GM19025 (cell line): ENCODE measurements at regions not wholly inside any gene's neighbourhood (a gene's known extent, or its start where the extent isn't known, plus 50 kb on each side); places are given as distances from the start of the nearest gene placed in this dataset.

ENCODE experiments used
- ATAC-seq: cut with Tn5 transposase; IDR thresholded peaks from one replicate; pipeline ENCODE4 v1.9.1; 2021; ENCODE audit warnings: mild to moderate bottlenecking, low read depth, moderate library complexity; ENCODE audit not compliant: unreplicated experiment

- no peak for ATAC-seq
These were observed 1296.5 kb downstream of the TMEM121 start for GRCh38 chr14:106822905-106823304.

GRCh38 chr14:106823552-106823951 lies 1297.2 kb downstream of the TMEM121 start:
- ATAC-seq, result no peak

GRCh38 chr14:106826833-106827369 lies 1300.5 kb downstream of the TMEM121 start:
- ATAC-seq, result no peak

GRCh38 chr14:106831322-106831720 lies 1304.9 kb downstream of the TMEM121 start:
- ATAC-seq, result peak; percentile 55

GRCh38 chr14:106837870-106838269 lies 1311.5 kb downstream of the TMEM121 start:
- no peak for ATAC-seq

- no peak for ATAC-seq
These were observed 1312.8 kb downstream of the TMEM121 start for GRCh38 chr14:106838991-106839769.

- no peak for ATAC-seq
These were observed 1313.9 kb downstream of the TMEM121 start for GRCh38 chr14:106840258-106840657.

GRCh38 chr14:106840991-106841390 lies 1314.6 kb downstream of the TMEM121 start:
- no peak for ATAC-seq

- ATAC-seq, result no peak
These were observed 1315.3 kb downstream of the TMEM121 start for GRCh38 chr14:106841701-106842100.

- no peak for ATAC-seq
These were observed 1316.3 kb downstream of the TMEM121 start for GRCh38 chr14:106842687-106843086.

GRCh38 chr14:106843386-106843785 lies 1317.0 kb downstream of the TMEM121 start:
- ATAC-seq, result no peak

- no peak for ATAC-seq
These were observed 1317.6 kb downstream of the TMEM121 start for GRCh38 chr14:106843951-106844483.

GRCh38 chr14:106844608-106845285 lies 1318.4 kb downstream of the TMEM121 start:
- ATAC-seq, result no peak

- peak; percentile 47 for ATAC-seq
These were observed 1319.1 kb downstream of the TMEM121 start for GRCh38 chr14:106845286-106846087.

GRCh38 chr14:106846218-106846617 lies 1319.8 kb downstream of the TMEM121 start:
- no peak for ATAC-seq

- no peak for ATAC-seq
These were observed 1322.1 kb downstream of the TMEM121 start for GRCh38 chr14:106848330-106849121.

GRCh38 chr14:106850913-106851825 lies 1324.8 kb downstream of the TMEM121 start:
- peak; percentile 76 for ATAC-seq

- ATAC-seq, result no peak
These were observed 1346.4 kb downstream of the TMEM121 start for GRCh38 chr14:106872611-106873446.
